KG1 (cell line): ENCODE measurements at regions not wholly inside any gene's neighbourhood (a gene's known extent, or its start where the extent isn't known, plus 50 kb on each side); places are given as distances from the start of the nearest gene placed in this dataset.

Experiments used
- DNase-seq: peaks from one replicate; lab custom pipeline; 2025; lab: John Stamatoyannopoulos, UW

DNA sequence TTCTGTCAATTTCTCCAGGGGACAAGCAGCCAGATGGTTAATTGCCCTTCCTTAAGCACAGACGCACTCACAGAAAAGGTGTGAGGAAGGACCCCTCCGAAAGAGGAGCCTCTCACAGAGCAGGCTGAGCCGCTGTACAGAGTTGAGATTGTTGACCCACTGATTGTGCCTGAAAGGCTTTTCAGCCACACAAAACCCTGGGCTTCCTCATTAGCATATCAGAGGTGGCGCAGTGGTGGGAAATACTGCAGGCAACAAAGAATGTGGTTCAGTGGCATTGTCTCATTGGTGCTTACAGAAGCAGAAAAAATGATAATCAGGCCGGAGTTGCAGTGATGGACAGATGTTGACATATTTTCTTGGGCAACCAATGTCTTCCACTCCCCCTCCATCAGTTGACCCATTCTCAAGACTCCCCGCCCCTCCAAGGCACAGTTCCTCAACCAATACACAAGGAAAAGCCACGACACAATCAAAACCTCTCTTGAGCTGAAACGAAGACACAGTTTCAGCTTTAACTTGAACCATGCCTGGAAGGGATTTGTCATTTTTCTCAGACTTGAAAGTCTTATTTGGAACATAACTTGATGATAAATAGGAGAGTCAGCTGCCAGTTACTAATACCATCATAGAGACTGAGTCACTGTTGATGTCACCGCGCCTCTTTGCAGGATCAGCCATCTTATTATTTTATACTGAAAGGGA lies 53.1 kb downstream of the ATXN3L start:
- DNase-seq, result no peak

DNA sequence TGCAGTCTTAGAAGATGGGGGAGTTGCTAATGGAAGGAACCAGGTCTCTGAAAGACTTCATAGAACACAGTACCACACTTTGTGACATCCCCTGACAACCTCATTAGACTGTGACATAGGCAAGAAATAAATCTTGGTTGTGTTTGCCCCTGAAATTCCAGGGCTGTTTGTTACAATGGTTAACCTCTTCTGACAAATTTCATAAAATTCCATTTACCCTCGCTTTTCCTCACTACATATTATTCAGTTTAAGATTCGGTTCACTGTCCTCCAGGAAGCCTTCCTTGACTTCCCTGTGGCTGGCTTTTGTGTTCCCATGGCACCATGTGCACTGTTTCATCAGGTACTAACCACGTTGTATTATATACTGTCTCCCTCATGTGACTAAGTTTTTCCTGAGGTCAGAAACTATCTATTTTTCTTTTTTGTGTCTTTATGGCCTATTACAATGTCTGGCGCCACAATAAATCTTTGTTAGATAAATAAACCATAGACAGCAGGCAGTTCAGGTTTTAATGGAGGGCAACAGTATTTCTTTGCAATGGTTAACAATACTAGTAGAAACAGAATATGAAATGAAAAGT lies 54.2 kb downstream of the ATXN3L start:
- DNase-seq, result no peak

DNA sequence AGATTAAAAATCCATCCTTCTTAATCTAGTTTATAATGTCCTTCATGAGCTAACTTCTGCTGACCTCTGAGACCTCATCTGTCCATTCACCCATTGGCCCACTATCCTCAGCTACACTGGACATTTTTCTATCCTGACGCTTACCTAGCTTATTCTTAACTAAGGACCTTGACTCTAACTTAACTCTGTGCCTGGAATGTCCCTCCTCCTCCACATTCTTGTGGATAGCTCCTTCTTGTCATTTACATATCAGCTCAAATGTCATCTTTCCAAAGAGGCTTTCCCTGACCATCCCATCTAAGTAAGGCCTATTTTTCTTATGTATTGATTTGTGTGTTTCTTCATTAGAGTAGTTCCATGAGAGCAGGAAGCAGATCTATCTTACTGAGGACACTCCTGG lies 54.7 kb downstream of the ATXN3L start:
- no peak for DNase-seq

DNA sequence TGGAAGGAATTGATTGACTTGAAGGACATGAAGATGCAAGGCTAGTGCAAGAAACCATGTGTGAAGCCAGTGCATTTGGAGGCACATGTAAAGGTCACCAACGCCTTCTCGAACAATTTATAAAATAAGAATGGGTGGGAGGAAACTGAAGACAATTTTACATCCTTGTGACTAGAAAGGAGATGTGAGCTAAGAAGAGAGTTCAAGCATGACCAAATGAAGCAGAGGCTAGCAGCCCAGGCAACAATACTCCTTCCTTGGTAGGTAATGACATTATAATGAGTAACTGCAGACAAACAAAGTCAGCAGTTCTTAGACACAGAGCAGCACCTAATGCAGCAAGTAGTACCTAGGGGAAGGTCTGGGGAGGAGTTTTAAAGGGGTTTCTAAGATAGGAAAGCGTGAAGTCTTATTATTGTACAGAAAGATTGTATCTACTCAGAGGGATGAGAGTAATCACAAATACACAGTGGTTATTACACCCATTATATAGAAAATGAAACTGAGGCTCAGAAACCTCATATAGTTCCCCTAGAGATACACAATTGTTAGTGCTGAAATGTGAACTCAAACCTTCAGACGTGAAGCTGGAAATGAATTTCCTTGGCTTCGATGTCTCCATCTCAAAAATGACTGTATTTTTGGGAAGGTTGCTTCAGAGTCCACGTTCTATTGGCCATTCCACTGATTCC lies 56.1 kb downstream of the ATXN3L start:
- DNase-seq, result no peak

DNA sequence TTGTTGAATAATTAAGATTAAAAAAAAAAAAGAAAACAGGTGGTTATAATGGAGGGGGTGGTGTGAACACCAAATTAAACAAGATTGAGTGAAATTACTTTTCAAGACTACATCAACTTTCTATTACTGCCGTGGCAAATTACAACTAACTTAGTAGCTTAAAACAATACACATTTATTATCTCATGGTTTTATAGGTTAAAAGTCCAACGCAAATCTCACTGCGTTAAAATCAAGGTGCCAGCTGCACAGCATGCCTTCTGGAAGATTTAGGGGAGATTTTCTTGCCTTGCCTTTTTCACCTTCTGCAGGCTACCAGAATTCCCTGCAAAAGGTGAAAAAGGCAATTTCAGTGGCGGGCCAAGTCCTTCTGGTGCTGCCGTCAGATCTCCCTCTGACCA lies 58.5 kb downstream of the ATXN3L start:
- no peak for DNase-seq

DNA sequence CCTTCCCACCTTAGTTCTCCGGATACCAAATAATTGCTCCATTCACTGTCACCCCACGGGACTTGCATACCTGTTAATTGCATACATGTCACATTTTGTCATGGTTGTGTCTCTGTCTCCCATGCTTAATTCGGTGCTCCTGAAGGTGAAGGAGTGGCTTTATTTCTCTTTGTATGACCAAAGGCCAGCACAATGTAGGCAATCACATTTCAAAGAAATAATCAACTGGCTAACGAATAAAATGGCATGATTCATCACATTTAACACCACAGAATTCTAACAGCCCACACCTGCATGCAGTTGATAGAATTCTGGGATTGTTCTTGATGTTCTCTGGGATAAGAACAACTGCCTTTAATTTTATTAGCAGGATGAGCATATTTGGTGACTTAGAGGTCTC lies 59.3 kb downstream of the ATXN3L start:
- DNase-seq, result no peak

DNA sequence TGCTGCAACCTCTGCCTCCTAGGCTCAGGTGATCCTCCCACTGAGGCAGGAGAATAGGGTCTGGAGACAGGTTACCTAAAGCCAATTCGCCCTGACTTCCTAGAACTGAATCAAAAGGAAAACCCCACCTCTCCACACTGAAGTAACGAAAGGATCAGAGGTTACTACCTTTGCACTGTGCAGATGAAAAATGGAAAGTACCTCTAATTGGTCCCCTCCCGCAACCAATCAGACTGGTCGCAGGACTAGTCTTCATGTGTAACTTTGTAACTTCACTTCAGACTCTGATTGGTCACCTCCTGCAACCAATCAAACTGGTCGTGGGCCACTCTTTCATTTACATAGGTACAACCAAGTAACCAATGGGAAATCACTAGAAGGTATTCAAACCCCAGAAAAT lies 61.1 kb downstream of the ATXN3L start:
- DNase-seq, result no peak

DNA sequence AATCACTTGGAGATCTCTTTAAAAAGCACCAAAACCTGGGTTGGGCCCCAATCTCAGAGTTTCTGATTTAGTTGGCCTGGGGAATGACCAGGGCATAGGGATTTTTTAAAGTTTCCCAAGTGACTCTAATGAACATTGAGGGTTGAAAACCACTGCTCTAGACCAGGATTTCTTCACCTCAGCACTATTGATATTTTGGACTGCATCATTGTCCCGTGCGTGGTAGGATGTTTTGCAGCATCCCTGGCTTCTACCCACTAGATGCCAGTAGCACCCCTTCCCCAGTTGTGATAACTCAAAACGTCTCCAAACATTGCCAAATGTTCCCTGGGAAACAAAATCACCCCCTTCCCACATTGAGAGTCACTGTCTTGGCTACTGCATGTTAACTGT lies 61.8 kb downstream of the ATXN3L start:
- no peak for DNase-seq

DNA sequence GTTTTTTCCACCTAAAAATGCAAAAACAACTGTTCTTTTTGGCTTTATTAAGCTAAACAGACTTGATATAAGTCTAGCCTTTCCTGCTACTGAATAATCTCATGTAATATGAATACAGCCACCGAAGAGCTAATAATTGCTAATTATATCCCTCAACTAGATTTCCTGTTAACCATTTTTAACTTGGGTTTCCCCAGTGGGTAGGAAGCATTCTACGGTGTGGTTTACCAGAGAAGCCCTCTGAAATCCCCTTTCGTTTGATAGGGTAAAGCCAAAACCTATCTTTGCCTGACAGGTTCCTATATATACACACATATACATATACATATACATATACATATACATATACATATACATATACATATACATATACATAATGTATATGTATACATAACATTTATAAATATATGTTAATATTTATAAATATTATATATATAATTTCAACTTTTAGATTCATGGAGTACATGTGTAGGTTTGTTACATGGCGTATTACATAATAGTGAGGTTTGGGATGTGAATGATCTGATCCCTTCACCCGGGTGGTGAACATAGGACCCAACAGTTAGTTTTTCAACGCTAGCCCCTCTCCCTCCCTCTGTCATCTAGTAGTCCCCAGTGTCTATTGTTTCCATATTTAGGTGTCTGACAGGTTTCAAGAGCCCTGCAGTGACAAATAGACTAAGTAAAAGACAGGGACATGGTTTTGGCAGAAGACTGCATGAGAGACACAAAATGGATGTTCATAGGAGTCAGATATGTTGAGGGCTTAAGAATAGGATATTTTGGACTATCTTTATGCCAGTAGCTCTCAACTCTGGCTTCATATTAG lies 62.4 kb downstream of the ATXN3L start:
- DNase-seq, result no peak

DNA sequence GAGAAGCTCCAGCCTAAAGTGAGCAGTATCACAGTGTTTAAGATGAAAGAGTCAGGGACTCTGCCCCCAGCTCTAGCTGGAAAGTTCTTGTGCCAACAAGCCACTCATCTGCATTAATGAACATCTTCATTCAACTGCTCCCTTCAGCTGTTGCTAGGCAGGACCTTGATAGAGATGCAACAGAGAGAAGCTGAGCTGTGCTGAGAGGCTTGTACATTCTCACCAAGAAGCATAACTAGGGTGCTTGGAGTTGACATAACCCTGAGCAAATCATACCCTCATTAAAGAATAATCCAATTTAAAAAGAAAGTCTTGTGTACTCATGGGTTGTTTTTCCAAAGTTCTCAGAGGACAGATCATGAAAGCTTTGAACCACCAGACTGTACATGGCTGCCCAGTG lies 63.2 kb downstream of the ATXN3L start:
- no peak for DNase-seq

DNA sequence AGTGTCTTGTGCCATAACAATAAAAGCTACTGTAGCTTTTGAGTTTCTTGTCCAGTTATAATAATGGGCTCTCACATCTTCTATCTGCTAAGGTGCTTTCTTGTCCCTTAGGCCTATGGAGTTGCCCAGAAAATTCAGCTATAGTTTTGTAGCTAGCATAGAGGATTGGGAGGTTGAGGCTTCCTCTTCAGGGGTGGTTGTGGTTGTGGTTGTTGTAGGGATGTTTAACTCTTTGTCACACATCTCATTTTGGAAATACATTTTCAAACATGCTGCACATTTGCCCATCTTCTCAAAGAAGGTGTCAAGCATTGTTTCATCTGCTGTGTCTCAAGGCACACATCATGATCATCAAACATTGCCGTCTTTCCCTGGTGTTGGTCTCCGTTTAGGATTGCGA lies 65.0 kb downstream of the ATXN3L start:
- no peak for DNase-seq

DNA sequence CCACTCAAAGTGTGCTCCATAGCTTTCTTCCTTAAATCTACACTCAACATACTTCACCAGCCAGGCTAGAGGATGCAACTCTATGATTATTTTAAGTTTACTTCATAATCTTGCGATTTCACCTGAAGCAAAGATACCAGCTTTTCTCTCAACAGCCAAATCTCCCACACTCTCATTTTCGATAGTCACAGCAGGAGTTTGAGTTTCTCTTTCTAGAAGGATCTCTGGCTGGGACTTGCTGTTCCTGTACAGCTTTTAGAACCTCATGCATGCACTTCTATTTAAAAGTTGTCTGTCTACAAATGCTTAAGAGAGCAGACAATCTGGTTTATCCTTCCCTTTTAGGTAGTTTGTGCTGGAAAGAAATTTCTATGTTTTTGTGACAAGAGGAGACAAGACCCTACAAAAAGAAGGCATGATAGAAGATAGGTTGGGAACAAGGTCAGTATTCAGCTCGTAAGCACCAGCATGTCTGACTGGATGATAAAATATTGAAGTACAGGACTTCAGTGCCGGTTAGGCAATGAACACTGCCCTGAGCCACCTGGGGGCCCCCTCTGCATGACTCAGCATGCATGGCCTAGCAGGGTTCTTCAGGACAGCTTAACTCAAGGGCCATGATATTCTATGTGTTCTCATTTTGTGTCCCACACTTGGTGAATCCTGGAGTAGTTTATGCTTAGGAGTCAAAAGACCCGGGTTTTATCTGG lies 65.6 kb downstream of the ATXN3L start:
- no peak for DNase-seq

DNA sequence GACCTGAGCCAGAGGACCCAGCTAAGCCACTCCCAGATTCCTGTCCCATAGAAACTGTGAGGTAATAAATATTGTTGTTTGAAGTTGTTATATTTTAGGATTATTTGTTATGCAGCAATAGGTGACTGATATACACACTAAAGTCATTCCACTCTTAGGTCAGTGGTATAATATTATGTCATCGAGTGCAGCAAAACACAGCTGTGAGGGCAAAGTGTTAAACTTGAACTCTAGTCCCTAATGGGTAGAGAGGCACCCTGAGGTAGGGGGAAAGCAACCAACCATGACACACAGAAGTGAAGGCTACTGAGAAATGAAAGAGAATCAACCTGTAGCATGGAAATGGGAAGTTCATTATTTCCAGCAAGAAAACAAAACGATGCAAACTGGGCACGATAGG lies 66.6 kb downstream of the ATXN3L start:
- no peak for DNase-seq

DNA sequence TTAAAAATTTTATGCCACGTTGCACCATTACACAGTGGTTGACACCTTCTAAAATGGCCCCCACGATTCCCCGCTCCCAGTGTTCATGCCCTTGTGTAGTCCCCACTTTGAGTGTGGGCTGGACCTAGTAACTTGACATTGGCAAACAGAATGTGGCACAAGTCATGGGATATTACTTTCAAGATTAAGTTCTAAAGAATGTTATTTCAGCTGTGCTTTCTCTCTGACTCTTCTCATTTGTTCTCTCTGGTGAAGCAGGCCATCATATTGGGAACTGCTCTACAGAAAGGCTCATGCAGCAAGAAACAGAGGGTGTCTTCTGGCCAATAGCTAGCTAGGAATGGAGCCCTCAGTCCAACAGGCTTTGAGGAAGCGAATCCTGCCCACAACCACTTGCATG lies 67.1 kb downstream of the ATXN3L start:
- no peak for DNase-seq

DNA sequence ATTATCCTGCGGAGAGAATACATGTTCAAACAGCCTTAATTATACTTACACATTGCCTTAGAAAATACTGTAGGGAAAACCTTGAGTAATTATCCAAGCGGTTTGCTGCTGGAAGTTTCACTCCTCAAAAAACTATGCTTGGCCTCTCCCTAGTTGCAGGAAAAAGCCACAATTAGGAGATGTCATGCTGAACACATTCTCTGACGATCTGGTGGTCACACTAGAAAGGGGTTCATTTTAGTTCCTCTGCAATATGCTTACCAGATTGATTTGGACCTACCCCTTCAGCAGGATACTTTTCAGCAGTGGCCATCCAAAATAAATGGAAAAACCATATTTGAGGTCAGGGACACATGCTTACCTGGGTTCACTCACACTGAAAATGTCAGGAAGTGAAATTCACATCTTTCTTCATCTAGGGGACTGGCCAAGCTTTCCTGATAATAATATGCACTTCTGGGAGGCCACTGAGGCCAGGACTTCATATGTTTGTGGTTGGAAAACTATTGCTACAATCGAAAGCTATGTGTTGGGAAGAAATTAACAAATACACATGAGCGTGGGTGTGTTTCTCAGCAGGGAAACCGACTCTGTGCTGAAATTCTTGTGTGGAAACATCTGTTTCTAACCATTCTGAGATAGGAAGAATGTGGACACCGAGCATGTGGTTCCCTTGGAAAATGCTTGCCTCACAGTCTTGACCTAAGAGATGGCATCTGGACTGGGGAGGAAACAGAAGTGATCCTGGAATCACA lies 68.8 kb downstream of the ATXN3L start:
- no peak for DNase-seq

DNA sequence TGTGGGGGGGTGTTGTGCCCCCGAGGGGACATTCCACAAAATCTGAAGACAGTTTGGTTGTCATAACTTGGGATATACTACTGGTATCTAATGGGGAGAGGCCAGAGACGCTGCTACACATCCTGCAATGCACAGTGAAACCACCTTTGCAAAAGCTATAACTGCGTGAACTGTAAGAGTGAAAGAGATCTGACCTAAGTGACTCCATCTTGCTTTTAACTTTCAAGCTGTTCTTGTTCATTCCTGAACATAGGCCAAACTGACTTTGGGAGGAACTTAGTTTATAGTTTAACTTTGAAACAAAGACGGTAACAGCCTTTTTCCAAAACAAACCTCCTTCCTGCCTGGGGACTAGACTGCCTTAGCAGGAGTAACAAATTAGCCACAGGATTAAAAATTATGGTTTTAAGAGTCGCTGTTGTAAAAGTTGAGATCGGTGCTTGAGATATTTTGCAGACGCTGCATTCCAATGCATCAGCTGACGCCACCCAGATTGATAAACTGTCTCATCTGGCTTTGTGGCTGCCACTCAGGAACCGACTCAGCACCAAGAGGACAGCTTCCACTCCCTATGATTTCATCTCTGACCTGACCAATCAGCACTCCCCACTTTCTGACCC lies 70.9 kb downstream of the ATXN3L start:
- DNase-seq, result no peak

DNA sequence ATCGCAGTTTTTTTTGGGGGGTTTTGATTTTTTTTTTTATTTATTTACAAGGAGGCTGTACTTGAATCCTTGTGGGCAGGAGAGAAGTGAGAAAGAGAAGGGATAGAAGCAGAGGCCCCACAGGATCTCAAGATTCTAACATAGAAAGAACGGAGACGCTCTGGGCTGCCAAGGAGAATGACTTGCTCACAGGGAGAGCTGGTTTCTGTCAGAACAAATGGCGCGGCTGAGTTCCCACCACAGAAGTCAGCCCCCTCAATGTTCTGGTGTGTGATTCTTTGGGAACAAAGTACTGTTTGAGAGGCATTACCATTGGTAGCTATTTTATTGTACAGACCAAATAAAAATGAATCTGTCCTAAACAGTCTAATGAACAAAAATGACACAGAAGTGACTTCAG lies 80.6 kb downstream of the ATXN3L start:
- no peak for DNase-seq

DNA sequence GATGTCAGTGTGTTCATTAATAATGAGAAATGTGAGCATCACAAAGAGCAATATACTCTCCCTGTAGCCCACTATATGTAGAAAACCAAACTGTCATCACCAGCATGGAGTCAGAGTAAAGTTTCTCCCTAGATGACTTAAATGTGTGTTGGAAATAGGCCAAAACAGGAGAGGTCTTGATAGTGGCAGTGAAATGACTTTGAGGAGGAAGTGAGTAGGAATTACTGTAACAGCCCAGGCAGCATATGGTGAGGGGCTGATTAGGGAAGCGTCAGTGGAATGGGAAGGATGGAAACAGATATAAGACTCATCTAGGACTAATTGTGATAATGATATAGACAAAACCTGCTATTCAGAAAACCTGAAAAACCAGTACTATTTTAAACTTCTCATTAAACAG lies 83.9 kb downstream of the ATXN3L start:
- no peak for DNase-seq

DNA sequence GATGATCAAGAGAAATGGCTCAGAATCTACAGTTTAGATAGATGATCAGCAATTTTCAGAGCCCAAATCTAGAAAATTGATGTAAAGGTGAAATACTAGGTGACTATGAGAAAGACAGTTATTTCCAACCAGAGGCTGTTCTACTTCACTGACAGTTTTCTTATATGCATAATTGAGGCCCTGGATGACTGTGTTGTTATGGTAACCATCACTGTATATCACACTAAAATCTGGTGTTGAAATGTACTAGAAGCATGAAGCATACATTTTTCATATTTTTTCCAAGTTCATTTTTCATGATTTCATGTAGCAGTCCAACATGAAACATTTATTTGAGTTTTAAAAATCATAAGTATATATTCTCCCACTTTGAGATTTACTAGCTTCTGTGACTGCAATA lies 87.4 kb downstream of the ATXN3L start:
- DNase-seq, result no peak

DNA sequence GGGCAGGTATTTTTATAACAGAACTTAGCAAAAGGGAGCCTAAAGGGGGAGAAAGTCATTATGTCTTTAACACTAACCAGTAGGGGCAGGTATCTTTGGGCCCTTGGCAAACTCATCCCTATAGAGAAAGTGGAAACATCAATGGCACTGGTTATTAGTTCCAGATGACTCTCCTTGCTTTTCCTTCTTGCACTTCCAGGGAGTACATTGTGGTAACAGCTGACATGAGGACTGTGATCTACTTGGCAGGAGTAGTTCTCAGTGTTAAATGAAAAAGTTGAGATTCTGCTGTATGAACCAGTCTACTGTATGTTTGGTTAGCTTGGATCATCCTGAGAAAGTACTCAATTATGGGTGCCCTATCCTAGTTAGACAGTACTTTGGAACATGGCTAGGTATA lies 93.6 kb downstream of the ATXN3L start:
- DNase-seq, result no peak
